Suprapubic skin (tissue), 3 donors: ENCODE measurements at regions not wholly inside any gene's neighbourhood (a gene's known extent, or its start where the extent isn't known, plus 50 kb on each side); places are given as distances from the start of the nearest gene placed in this dataset.

ENCODE experiments used
- EP300 ChIP-seq: sonication (generic); formaldehyde crosslinking; IDR thresholded peaks from one replicate; pipeline ENCODE4 v1.6.1; 2017; ENCODE audit warnings: antibody characterized with exemption
- TF ChIP-seq, protein P1 (sequence below), 2 donors: fragments of 200-600 bp in 1 of 2; fragments of 450-650 bp in 1 of 2; sonication (generic) in 1 of 2; IDR thresholded peaks; one replicate each; pipeline ENCODE4 v1.5.1; 2016 to 2019; ENCODE audit warnings: antibody characterized with exemption in 2 of 2, mild to moderate bottlenecking in 1 of 2, moderate library complexity in 1 of 2

DNA sequence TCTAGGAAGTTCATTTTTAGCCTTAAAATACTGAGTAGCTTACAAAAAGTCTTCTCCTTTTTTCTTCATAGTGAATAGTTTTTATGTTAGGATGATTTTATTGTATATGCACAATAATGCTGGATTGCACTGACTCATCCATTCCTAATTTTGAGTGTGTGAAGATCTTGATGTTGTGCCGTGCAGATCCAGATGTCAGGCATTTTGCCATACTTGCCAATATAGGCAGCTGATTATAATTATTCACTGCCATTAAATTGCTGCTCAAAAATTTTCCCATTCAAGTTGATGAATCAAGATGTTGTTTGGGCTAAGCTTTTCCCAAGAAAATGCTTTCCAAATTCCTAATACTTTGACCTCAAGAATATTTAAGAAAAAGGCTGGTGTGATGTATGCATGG lies 218.3 kb downstream of the AHR start:
- TF ChIP-seq, protein P1, sequence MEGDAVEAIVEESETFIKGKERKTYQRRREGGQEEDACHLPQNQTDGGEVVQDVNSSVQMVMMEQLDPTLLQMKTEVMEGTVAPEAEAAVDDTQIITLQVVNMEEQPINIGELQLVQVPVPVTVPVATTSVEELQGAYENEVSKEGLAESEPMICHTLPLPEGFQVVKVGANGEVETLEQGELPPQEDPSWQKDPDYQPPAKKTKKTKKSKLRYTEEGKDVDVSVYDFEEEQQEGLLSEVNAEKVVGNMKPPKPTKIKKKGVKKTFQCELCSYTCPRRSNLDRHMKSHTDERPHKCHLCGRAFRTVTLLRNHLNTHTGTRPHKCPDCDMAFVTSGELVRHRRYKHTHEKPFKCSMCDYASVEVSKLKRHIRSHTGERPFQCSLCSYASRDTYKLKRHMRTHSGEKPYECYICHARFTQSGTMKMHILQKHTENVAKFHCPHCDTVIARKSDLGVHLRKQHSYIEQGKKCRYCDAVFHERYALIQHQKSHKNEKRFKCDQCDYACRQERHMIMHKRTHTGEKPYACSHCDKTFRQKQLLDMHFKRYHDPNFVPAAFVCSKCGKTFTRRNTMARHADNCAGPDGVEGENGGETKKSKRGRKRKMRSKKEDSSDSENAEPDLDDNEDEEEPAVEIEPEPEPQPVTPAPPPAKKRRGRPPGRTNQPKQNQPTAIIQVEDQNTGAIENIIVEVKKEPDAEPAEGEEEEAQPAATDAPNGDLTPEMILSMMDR (IDR thresholded peaks at IDR 0.05), result no peak
- no peak for TF ChIP-seq EP300
